ENCODE measurements at regions not wholly inside any gene's neighbourhood (a gene's known extent, or its start where the extent isn't known, plus 50 kb on each side); places are given as distances from the start of the nearest gene placed in this dataset.

- H3K27ac ChIP-seq (ENCODE audit: low read depth, low read length), result no peak overlapping the region
- no peak overlapping the region for H2AFZ ChIP-seq (ENCODE audit: low read depth, low read length, poor library complexity, severe bottlenecking)
- H3K79me2 ChIP-seq (ENCODE audit: insufficient read depth, low read length), result no peaks in the 10 kb centered on the region
- TF ChIP-seq ZBTB33 (IDR thresholded peaks at IDR 0.05; ENCODE audit: extremely low read depth, insufficient replicate concordance, low read length), result no peak
- TF ChIP-seq ZFX (IDR thresholded peaks at IDR 0.05), result no peak
- TF ChIP-seq RAD21 (IDR thresholded peaks at IDR 0.05; ENCODE audit: low read depth), result no peak
- TF ChIP-seq CEBPB (IDR thresholded peaks at IDR 0.05; ENCODE audit: low read depth), result no peak
- TF ChIP-seq ELF1 (IDR thresholded peaks at IDR 0.05; ENCODE audit: borderline replicate concordance, low read depth), result no peak
- no peak for TF ChIP-seq SP1 (IDR thresholded peaks at IDR 0.05; ENCODE audit: low read depth)
- TF ChIP-seq FOSL1 (IDR thresholded peaks at IDR 0.05; ENCODE audit: low read depth), result no peak
- TF ChIP-seq JUND (IDR thresholded peaks at IDR 0.05), result no peak
- TF ChIP-seq CTCF (IDR thresholded peaks at IDR 0.05 in 2 of 3, conservative IDR thresholded peaks at IDR 0.05 in 1 of 3; ENCODE audit: borderline replicate concordance in 1 of 3, insufficient read depth in 1 of 3, low read depth in 2 of 3, low read length in 2 of 3), result no peak
- TF ChIP-seq REST (IDR thresholded peaks at IDR 0.05; ENCODE audit: low read depth), result no peak
- no peak for TF ChIP-seq MAX (IDR thresholded peaks at IDR 0.05)
- TF ChIP-seq ZNF274 (IDR thresholded peaks at IDR 0.05; ENCODE audit: low read depth, low read length), result no peak
- TF ChIP-seq SIN3A (IDR thresholded peaks at IDR 0.05; ENCODE audit: low read depth), result no peak
- no peak for TF ChIP-seq CBX3 (IDR thresholded peaks at IDR 0.05; ENCODE audit: low read depth)
- TF ChIP-seq POLR2A (IDR thresholded peaks at IDR 0.05; ENCODE audit: borderline replicate concordance, extremely low read depth, insufficient read depth, insufficient read length), result no peak
- no peak for TF ChIP-seq EGR1 (IDR thresholded peaks at IDR 0.05; ENCODE audit: low read depth)
- ChIA-PET CTCF (no interaction called here), POLR2A (no interaction called here), RAD21 (ENCODE audit: low non-redundant PET in 1 of 2, low total read pairs in 2 of 2, uncharacterized antibody in 2 of 2, unreplicated experiment in 2 of 2) (no interaction called here)
- no peaks in the 10 kb centered on the region for H3K36me3 ChIP-seq (ENCODE audit: control insufficient read depth in 1 of 2, insufficient read depth in 2 of 2, low read length in 2 of 2)
- no peaks in the 10 kb centered on the region for H3K4me1 ChIP-seq (ENCODE audit: control insufficient read depth in 1 of 2, insufficient read depth in 2 of 2, low read length in 2 of 2)
- peaks cover 18 to 23% of the 10 kb centered on the region in 2 experiments; a peak in 2 of 4 replicates for H3K9me3 ChIP-seq (ENCODE audit: control insufficient read depth in 1 of 2, insufficient read depth in 1 of 2, low read depth in 1 of 2, low read length in 2 of 2)
- H3K9me2 ChIP-seq (ENCODE audit: insufficient read depth), result no peaks in the 10 kb centered on the region
- DNase-seq (ENCODE audit: low read depth, low spot score) (no peak), ATAC-seq (no peak)
- no peak overlapping the region for H3K9ac ChIP-seq (ENCODE audit: low read length)
- no peaks in the 10 kb centered on the region for H4K20me1 ChIP-seq (ENCODE audit: insufficient read depth)
- BruUV-seq (replicated peaks), result no TSS peak
- no peak overlapping the region for H3K4me2 ChIP-seq (ENCODE audit: low read length)
- no peaks in the 10 kb centered on the region for H3K27me3 ChIP-seq (ENCODE audit: insufficient read depth, low read length)
- intact Hi-C loops (cut with micrococcal nuclease), result no loop called here
- no peak overlapping the region for H3K4me3 ChIP-seq (replicated peaks in 1 of 2; ENCODE audit: low read depth in 1 of 2, low read length in 2 of 2)
These were observed 1089.5 kb downstream of the TDRD15 start for GRCh38 chr2:22213237-22213636.
